Ecto neural progenitor cell (in vitro differentiated cells): ENCODE measurements at regions not wholly inside any gene's neighbourhood (a gene's known extent, or its start where the extent isn't known, plus 50 kb on each side); places are given as distances from the start of the nearest gene placed in this dataset.
A peak's percentile ranks its signal among the peaks of the same experiment; 100 is the strongest.

Experiments used
- DNase-seq: peaks from one replicate; pipeline ENCODE4 v3.0.0-alpha.2; 2018; ENCODE audit warnings: low spot score

- no peak for DNase-seq
Measured at GRCh38 chr17:79243603-79243990, 169.0 kb downstream of the ENGASE start.

GRCh38 chr17:79242873-79243602 lies 168.4 kb downstream of the ENGASE start:
- DNase-seq: no peak

- no peak for DNase-seq
Measured at GRCh38 chr17:79242393-79242792, 167.8 kb downstream of the ENGASE start.

GRCh38 chr17:79241616-79242015 lies 167.0 kb downstream of the ENGASE start:
- no peak for DNase-seq

GRCh38 chr17:79239205-79239604 lies 164.6 kb downstream of the ENGASE start:
- DNase-seq: no peak

GRCh38 chr17:79237448-79238053 lies 162.9 kb downstream of the ENGASE start:
- DNase-seq: no peak

- no peak for DNase-seq
Measured at GRCh38 chr17:79235808-79236207, 161.2 kb downstream of the ENGASE start.

- DNase-seq: no peak
Measured at GRCh38 chr17:79233916-79234551, 159.4 kb downstream of the ENGASE start.

- DNase-seq: no peak
Measured at GRCh38 chr17:79232957-79233356, 158.3 kb downstream of the ENGASE start.

GRCh38 chr17:79231766-79232287 lies 157.2 kb downstream of the ENGASE start:
- DNase-seq: no peak

- no peak for DNase-seq
Measured at GRCh38 chr17:79230576-79230975, 156.0 kb downstream of the ENGASE start.

- no peak for DNase-seq
Measured at GRCh38 chr17:79226037-79226436, 151.4 kb downstream of the ENGASE start.

- DNase-seq: no peak
Measured at GRCh38 chr17:79224903-79225302, 150.3 kb downstream of the ENGASE start.

- no peak for DNase-seq
Measured at GRCh38 chr17:79224476-79224875, 149.9 kb downstream of the ENGASE start.

- DNase-seq: no peak
Measured at GRCh38 chr17:79223953-79224352, 149.3 kb downstream of the ENGASE start.

- no peak for DNase-seq
Measured at GRCh38 chr17:79223471-79223870, 148.8 kb downstream of the ENGASE start.

- no peak for DNase-seq
Measured at GRCh38 chr17:79221597-79221996, 147.0 kb downstream of the ENGASE start.

- peak; percentile 86 for DNase-seq
Measured at GRCh38 chr17:79220713-79221291, 146.2 kb downstream of the ENGASE start.

- no peak for DNase-seq
Measured at GRCh38 chr17:79220201-79220712, 145.6 kb downstream of the ENGASE start.

GRCh38 chr17:79219208-79219935 lies 144.7 kb downstream of the ENGASE start:
- no peak for DNase-seq

- DNase-seq: no peak
Measured at GRCh38 chr17:79218825-79219200, 144.2 kb downstream of the ENGASE start.
